MM.1S (cell line): ENCODE measurements at regions not wholly inside any gene's neighbourhood (a gene's known extent, or its start where the extent isn't known, plus 50 kb on each side); places are given as distances from the start of the nearest gene placed in this dataset.

Experiments
- EZH2 ChIP-seq: fragments of 300-600 bp; sonication (generic); optimal IDR thresholded peaks from 2 replicates; pipeline ENCODE3; 2017; ENCODE audit warnings: low read depth, mild to moderate bottlenecking, antibody characterized with exemption, low read length, mixed read lengths
- TF ChIP-seq, protein P1 (sequence below): fragments of 300-600 bp; sonication (generic); IDR thresholded peaks from 2 replicates; pipeline ENCODE4 v1.5.1; 2016; ENCODE audit warnings: antibody characterized with exemption, low read length, mixed read lengths

DNA sequence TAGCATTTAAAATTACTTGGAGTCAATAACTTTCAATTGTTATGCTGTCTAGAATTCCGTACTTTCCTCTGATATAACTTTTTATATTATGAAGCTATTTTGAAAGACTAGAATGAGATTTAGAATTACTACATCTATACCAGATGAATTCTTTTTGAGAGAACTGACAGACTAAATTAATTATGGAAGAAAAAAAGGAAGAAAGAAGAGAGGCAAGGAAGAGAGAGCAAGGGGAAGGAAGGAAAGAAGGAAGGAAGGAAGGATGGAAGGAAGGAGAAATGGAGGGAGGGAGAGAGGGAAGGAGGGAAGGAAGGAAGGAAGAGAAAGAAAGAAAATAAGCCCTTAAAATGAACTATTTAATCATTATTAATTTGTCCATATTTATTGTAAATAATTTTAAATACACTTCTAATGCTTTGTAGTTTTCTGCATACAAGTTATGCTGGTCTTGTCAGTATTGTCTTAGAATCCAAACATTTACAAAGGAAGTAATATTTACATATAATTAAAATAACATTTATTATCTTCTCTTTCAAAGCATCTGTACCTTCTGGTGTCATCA, 280.4 kb upstream of the HSF2 start:
- TF ChIP-seq, protein P1, sequence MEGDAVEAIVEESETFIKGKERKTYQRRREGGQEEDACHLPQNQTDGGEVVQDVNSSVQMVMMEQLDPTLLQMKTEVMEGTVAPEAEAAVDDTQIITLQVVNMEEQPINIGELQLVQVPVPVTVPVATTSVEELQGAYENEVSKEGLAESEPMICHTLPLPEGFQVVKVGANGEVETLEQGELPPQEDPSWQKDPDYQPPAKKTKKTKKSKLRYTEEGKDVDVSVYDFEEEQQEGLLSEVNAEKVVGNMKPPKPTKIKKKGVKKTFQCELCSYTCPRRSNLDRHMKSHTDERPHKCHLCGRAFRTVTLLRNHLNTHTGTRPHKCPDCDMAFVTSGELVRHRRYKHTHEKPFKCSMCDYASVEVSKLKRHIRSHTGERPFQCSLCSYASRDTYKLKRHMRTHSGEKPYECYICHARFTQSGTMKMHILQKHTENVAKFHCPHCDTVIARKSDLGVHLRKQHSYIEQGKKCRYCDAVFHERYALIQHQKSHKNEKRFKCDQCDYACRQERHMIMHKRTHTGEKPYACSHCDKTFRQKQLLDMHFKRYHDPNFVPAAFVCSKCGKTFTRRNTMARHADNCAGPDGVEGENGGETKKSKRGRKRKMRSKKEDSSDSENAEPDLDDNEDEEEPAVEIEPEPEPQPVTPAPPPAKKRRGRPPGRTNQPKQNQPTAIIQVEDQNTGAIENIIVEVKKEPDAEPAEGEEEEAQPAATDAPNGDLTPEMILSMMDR, result no peak
- TF ChIP-seq EZH2, result no peak
